ENCODE measurements at regions not wholly inside any gene's neighbourhood (a gene's known extent, or its start where the extent isn't known, plus 50 kb on each side); places are given as distances from the start of the nearest gene placed in this dataset.
"Not testable (repeated sequence)": the region's sequence is repeated elsewhere in the genome, so short reads cannot be mapped to it uniquely, and the experiment has no call there.

GRCh38 chr3:191518861-191519260 is 57.9 kb downstream of the PYDC2 start:
- no peak for DNase-seq

GRCh38 chr3:191521055-191521454 is 60.1 kb downstream of the PYDC2 start:
- DNase-seq = no peak

- no peak for DNase-seq
Measured at GRCh38 chr3:191523148-191523547, 62.2 kb downstream of the PYDC2 start.

GRCh38 chr3:191528589-191528988 is 67.6 kb downstream of the PYDC2 start:
- no peak for DNase-seq

- no peak for DNase-seq
Measured at GRCh38 chr3:191529992-191530391, 69.0 kb downstream of the PYDC2 start.

- no peak for DNase-seq
Measured at GRCh38 chr3:191531434-191531972, 70.5 kb downstream of the PYDC2 start.

GRCh38 chr3:191543018-191543417 is 82.1 kb downstream of the PYDC2 start:
- DNase-seq = no peak

- DNase-seq = no peak
Measured at GRCh38 chr3:191543897-191544296, 82.9 kb downstream of the PYDC2 start.

- no peak for DNase-seq
Measured at GRCh38 chr3:191549357-191549756, 88.4 kb downstream of the PYDC2 start.

- no peak for DNase-seq
Measured at GRCh38 chr3:191555037-191555436, 94.1 kb downstream of the PYDC2 start.

- DNase-seq = no peak
Measured at GRCh38 chr3:191557322-191557721, 96.4 kb downstream of the PYDC2 start.

- DNase-seq = no peak
Measured at GRCh38 chr3:191563722-191564121, 102.8 kb downstream of the PYDC2 start.

- no peak for DNase-seq
Measured at GRCh38 chr3:191566469-191566868, 105.5 kb downstream of the PYDC2 start.

GRCh38 chr3:191568206-191568605 is 107.2 kb downstream of the PYDC2 start:
- DNase-seq = no peak

GRCh38 chr3:191592105-191592504 is 131.1 kb downstream of the PYDC2 start:
- no peak for DNase-seq

- no peak for DNase-seq
Measured at GRCh38 chr3:191593486-191593885, 132.5 kb downstream of the PYDC2 start.

GRCh38 chr3:191615511-191615910 is 154.5 kb downstream of the PYDC2 start:
- DNase-seq = not testable (repeated sequence)

- DNase-seq = no peak
Measured at GRCh38 chr3:191624299-191624698, 163.3 kb downstream of the PYDC2 start.

GRCh38 chr3:191627064-191627463 is 166.1 kb downstream of the PYDC2 start:
- no peak for DNase-seq

- no peak for DNase-seq
Measured at GRCh38 chr3:191628571-191628970, 167.6 kb downstream of the PYDC2 start.

- no peak for DNase-seq
Measured at GRCh38 chr3:191631496-191631895, 170.5 kb downstream of the PYDC2 start.

- DNase-seq = no peak
Measured at GRCh38 chr3:191634902-191635301, 173.9 kb downstream of the PYDC2 start.

GRCh38 chr3:191637611-191638010 is 176.6 kb downstream of the PYDC2 start:
- no peak for DNase-seq

GRCh38 chr3:191641789-191642188 is 180.8 kb downstream of the PYDC2 start:
- no peak for DNase-seq

- DNase-seq = no peak
Measured at GRCh38 chr3:191644291-191644690, 183.3 kb downstream of the PYDC2 start.

GRCh38 chr3:191646242-191646641 is 185.3 kb downstream of the PYDC2 start:
- no peak for DNase-seq

Data from SHP77 treated with DMSO at 0.1 percent for 48 hours (cell line).